ENCODE measurements at regions not wholly inside any gene's neighbourhood (a gene's known extent, or its start where the extent isn't known, plus 50 kb on each side); places are given as distances from the start of the nearest gene placed in this dataset.

DNA sequence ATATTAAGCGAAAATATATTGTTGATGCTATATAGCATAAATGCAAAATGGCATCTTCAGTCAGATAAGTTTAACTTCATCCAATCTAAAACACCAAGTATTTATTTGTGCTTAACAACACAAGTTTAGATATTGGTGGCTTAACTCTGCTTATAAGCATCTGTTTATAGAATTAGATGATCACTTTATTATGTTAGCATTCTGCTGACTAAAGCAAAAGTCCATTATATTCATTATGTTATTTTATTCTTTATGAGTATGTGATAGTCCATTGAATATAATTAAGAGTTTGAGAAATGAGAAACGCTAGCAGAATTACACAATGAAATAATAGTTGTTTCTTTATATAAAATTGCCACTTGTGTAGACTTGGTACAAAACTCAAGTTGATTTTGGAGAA lies 401.2 kb upstream of the CDH7 start:
- H3K4me1 ChIP-seq (ENCODE audit: control insufficient read depth, insufficient read depth, low read length, poor library complexity, severe bottlenecking): no peaks in the 10 kb centered on the region
- no peak overlapping the region for H3K27ac ChIP-seq (ENCODE audit: insufficient read depth, low read length, poor library complexity, severe bottlenecking)
- DNase-seq: no peak
- H3K27me3 ChIP-seq (replicated peaks; ENCODE audit: control insufficient read depth, insufficient read depth, low read length, poor library complexity, severe bottlenecking): no peaks in the 10 kb centered on the region
- no peak overlapping the region for H3K4me3 ChIP-seq (ENCODE audit: insufficient read depth, low read depth, low read length, poor library complexity, severe bottlenecking)
- H3K9me3 ChIP-seq (ENCODE audit: control insufficient read depth, low read length): no peaks in the 10 kb centered on the region
- H3K36me3 ChIP-seq (ENCODE audit: control insufficient read depth, insufficient read depth, low read length): no peaks in the 10 kb centered on the region

DNA sequence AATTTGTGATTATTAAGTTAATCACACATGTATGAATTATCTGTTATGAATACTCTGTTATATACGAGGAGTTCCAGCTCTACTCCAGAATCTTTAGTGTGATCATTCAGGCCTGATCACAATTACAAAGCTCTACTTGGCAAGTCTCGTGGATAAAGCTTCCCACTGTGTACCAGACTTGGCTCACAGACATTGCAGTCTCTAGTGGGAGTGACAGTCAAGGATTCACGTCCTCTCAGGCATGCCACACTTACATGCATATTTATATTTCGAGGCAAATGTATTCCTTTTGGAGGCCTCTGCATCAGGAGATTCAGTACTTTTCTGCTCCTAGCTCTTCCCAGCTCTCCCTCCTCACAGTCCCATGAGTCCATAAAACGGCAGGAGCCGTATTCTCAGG lies 403.4 kb upstream of the CDH7 start:
- no peak for DNase-seq
- Histone ChIP-seq H3K4me1 (ENCODE audit: control insufficient read depth, insufficient read depth, low read length, poor library complexity, severe bottlenecking) (no peaks in the 10 kb centered on the region), H3K27ac (ENCODE audit: insufficient read depth, low read length, poor library complexity, severe bottlenecking) (no peak overlapping the region), H3K4me3 (ENCODE audit: insufficient read depth, low read depth, low read length, poor library complexity, severe bottlenecking) (no peak overlapping the region), H3K36me3 (ENCODE audit: control insufficient read depth, insufficient read depth, low read length) (no peaks in the 10 kb centered on the region), H3K9me3 (ENCODE audit: control insufficient read depth, low read length) (no peaks in the 10 kb centered on the region), H3K27me3 (replicated peaks; ENCODE audit: control insufficient read depth, insufficient read depth, low read length, poor library complexity, severe bottlenecking) (no peaks in the 10 kb centered on the region)

DNA sequence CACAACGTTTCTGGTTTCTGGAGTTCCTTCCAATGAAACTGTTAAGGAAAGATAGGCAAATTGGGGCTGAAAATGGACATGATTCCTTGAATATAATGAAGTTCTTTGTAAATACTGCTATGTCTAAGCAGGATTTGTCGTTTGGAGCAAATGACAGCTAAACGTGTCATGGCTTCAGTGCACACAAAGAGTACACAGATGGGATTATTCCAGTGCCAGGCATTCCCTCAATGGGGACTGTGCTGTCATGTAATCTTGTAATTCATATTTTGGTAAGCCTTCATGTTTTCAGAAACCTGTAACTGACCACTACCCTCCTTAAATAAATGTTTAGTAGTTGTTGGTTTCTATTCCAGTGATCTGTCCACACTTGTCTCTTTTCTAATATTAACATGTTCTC lies 404.7 kb upstream of the CDH7 start:
- H3K4me1 ChIP-seq (ENCODE audit: control insufficient read depth, insufficient read depth, low read length, poor library complexity, severe bottlenecking): no peaks in the 10 kb centered on the region
- no peak overlapping the region for H3K4me3 ChIP-seq (ENCODE audit: insufficient read depth, low read depth, low read length, poor library complexity, severe bottlenecking)
- no peak for DNase-seq
- no peak overlapping the region for H3K27ac ChIP-seq (ENCODE audit: insufficient read depth, low read length, poor library complexity, severe bottlenecking)
- no peaks in the 10 kb centered on the region for H3K9me3 ChIP-seq (ENCODE audit: control insufficient read depth, low read length)
- no peaks in the 10 kb centered on the region for H3K36me3 ChIP-seq (ENCODE audit: control insufficient read depth, insufficient read depth, low read length)
- no peaks in the 10 kb centered on the region for H3K27me3 ChIP-seq (replicated peaks; ENCODE audit: control insufficient read depth, insufficient read depth, low read length, poor library complexity, severe bottlenecking)

DNA sequence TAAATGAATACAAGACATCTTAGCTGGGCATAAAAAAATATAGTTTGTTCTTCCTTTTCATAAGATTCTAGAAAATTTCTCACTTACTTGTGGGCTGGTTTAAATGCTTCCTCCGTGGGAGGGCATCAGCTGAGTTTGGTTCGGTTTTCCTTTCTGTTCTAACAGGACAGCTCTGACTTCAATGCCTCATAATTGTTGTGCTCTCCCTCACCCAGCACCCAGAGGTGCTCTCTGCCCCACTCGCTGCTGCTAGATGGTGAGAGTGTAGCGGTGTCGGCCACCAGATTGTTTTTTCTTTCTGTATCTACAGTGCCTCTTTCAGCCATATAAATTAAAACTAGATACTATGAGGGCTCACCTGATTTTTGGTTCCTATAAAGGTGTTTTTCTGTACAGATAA lies 407.2 kb upstream of the CDH7 start:
- Histone ChIP-seq H3K9me3 (ENCODE audit: control insufficient read depth, low read length) (no peaks in the 10 kb centered on the region), H3K4me1 (ENCODE audit: control insufficient read depth, insufficient read depth, low read length, poor library complexity, severe bottlenecking) (no peaks in the 10 kb centered on the region), H3K27me3 (replicated peaks; ENCODE audit: control insufficient read depth, insufficient read depth, low read length, poor library complexity, severe bottlenecking) (no peaks in the 10 kb centered on the region), H3K36me3 (ENCODE audit: control insufficient read depth, insufficient read depth, low read length) (no peaks in the 10 kb centered on the region), H3K27ac (ENCODE audit: insufficient read depth, low read length, poor library complexity, severe bottlenecking) (no peak overlapping the region), H3K4me3 (ENCODE audit: insufficient read depth, low read depth, low read length, poor library complexity, severe bottlenecking) (no peak overlapping the region)
- no peak for DNase-seq

DNA sequence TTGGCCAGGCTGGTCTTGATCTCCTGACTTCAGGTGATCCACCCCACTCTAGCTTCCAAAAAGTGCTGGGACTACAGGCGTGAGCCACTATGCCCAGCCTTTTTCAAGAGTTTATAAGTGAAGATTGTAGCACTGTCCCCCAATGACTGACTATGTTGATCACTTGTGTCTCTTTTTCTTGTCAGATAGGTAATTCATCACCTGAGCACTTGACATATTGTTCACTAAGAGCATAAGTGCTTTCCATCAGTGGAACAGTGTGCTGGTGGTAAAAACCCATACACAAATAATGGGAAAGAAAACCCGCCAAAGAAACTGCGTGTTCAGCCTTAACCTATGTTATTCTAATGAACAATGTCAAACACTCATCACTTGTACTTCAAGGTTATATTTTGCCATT lies 414.4 kb upstream of the CDH7 start:
- Histone ChIP-seq H3K36me3 (ENCODE audit: control insufficient read depth, insufficient read depth, low read length) (no peaks in the 10 kb centered on the region), H3K27ac (ENCODE audit: insufficient read depth, low read length, poor library complexity, severe bottlenecking) (no peak overlapping the region)

DNA sequence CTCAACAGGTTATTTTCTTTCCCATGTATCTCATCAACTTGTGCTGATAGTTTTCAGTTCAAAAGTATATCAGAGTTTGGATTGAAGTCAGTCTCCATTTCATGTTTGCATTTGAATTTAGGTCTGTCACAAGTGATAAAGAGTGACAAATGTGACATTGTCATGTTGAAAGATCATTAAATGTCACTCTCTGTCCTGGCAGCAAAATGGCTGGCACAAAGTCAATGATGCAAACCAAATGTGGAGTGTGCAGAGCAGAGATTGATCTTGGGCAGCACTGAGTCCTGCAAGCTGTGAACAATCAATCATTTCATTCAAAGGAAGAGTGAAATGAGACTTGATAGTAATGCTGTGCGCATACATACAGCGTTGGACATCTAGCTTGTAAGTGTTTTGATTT lies 421.8 kb upstream of the CDH7 start:
- DNase-seq: no peak
- Histone ChIP-seq H3K36me3 (ENCODE audit: control insufficient read depth, insufficient read depth, low read length) (no peaks in the 10 kb centered on the region), H3K4me1 (ENCODE audit: control insufficient read depth, insufficient read depth, low read length, poor library complexity, severe bottlenecking) (no peaks in the 10 kb centered on the region), H3K27ac (ENCODE audit: insufficient read depth, low read length, poor library complexity, severe bottlenecking) (no peak overlapping the region), H3K4me3 (ENCODE audit: insufficient read depth, low read depth, low read length, poor library complexity, severe bottlenecking) (no peak overlapping the region), H3K9me3 (ENCODE audit: control insufficient read depth, low read length) (no peaks in the 10 kb centered on the region), H3K27me3 (replicated peaks; ENCODE audit: control insufficient read depth, insufficient read depth, low read length, poor library complexity, severe bottlenecking) (no peaks in the 10 kb centered on the region)

More for the DNA sequence above, 414.4 kb upstream of the CDH7 start:
- H3K9me3 ChIP-seq (ENCODE audit: control insufficient read depth, low read length): no peaks in the 10 kb centered on the region
- H3K4me3 ChIP-seq (ENCODE audit: insufficient read depth, low read depth, low read length, poor library complexity, severe bottlenecking): no peak overlapping the region
- DNase-seq: no peak
- no peaks in the 10 kb centered on the region for H3K4me1 ChIP-seq (ENCODE audit: control insufficient read depth, insufficient read depth, low read length, poor library complexity, severe bottlenecking)
- no peaks in the 10 kb centered on the region for H3K27me3 ChIP-seq (replicated peaks; ENCODE audit: control insufficient read depth, insufficient read depth, low read length, poor library complexity, severe bottlenecking)

DNA sequence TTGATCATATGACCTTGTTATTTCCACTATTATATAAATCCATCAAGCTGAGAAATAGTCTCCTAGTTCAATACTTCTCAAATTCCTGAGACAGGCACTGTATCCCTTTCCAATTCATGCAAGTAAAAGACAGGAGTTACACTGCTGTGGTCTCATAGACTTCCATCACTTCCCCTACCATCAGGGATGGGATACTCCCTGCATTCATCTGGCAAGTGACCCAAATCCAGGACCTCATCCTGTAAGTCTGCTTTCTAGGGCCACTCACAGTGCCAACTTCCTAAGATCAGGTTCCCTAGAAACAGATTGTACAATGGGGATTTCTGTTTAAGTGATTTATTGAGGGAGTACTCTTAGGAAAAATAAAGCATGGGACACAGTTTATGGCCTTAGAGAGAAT lies 424.0 kb upstream of the CDH7 start:
- no peaks in the 10 kb centered on the region for H3K9me3 ChIP-seq (ENCODE audit: control insufficient read depth, low read length)
- H3K4me1 ChIP-seq (ENCODE audit: control insufficient read depth, insufficient read depth, low read length, poor library complexity, severe bottlenecking): no peaks in the 10 kb centered on the region
- no peak overlapping the region for H3K4me3 ChIP-seq (ENCODE audit: insufficient read depth, low read depth, low read length, poor library complexity, severe bottlenecking)
- H3K27ac ChIP-seq (ENCODE audit: insufficient read depth, low read length, poor library complexity, severe bottlenecking): no peak overlapping the region
- no peak for DNase-seq
- H3K36me3 ChIP-seq (ENCODE audit: control insufficient read depth, insufficient read depth, low read length): no peaks in the 10 kb centered on the region
- no peaks in the 10 kb centered on the region for H3K27me3 ChIP-seq (replicated peaks; ENCODE audit: control insufficient read depth, insufficient read depth, low read length, poor library complexity, severe bottlenecking)

DNA sequence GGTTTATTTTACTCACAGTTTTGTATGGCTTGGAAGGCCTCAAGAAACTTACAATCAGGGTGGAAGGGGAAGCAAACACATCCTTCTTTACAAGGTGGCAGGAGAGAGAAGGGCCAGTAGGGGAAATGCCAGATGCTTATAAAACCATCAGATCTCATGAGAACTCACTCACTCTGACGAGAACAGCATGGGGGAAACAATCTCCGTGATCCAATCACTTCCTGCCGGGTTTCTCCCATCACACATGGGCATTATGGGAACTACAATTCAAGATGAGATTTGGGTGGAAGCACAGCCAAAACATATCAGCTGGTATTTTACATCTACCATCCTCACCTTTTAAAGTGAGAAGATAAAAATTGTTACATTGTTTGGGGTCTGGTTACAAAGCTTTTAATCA lies 427.9 kb upstream of the CDH7 start:
- H3K36me3 ChIP-seq (ENCODE audit: control insufficient read depth, insufficient read depth, low read length): no peaks in the 10 kb centered on the region
- H3K9me3 ChIP-seq (ENCODE audit: control insufficient read depth, low read length): no peaks in the 10 kb centered on the region
- no peak overlapping the region for H3K27ac ChIP-seq (ENCODE audit: insufficient read depth, low read length, poor library complexity, severe bottlenecking)
- no peak overlapping the region for H3K4me3 ChIP-seq (ENCODE audit: insufficient read depth, low read depth, low read length, poor library complexity, severe bottlenecking)
- DNase-seq: no peak
- no peaks in the 10 kb centered on the region for H3K4me1 ChIP-seq (ENCODE audit: control insufficient read depth, insufficient read depth, low read length, poor library complexity, severe bottlenecking)
- no peaks in the 10 kb centered on the region for H3K27me3 ChIP-seq (replicated peaks; ENCODE audit: control insufficient read depth, insufficient read depth, low read length, poor library complexity, severe bottlenecking)

DNA sequence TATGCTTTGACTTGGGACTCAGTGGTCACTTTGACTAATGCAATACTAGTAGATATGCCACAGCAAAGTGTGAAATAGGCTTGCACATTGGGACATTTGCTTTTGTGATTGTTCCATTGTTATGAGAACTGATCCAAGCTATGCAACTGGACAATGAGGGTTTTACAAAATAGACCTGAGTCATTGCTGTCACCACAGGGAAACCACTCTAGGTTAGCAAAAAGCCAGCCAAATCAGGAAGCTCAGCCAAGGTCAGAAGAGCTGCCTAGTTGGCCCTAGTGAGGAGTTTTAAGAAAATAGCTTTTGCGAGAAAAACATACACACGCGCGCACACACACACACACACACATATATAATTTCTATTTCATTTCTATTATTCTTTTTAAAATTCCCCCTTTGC lies 452.4 kb upstream of the CDH7 start:
- H3K27me3 ChIP-seq (replicated peaks; ENCODE audit: control insufficient read depth, insufficient read depth, low read length, poor library complexity, severe bottlenecking): no peaks in the 10 kb centered on the region
- no peaks in the 10 kb centered on the region for H3K9me3 ChIP-seq (ENCODE audit: control insufficient read depth, low read length)
- H3K4me3 ChIP-seq (ENCODE audit: insufficient read depth, low read depth, low read length, poor library complexity, severe bottlenecking): no peak overlapping the region
- no peaks in the 10 kb centered on the region for H3K36me3 ChIP-seq (ENCODE audit: control insufficient read depth, insufficient read depth, low read length)
- H3K27ac ChIP-seq (ENCODE audit: insufficient read depth, low read length, poor library complexity, severe bottlenecking): no peak overlapping the region
- DNase-seq: no peak
- H3K4me1 ChIP-seq (ENCODE audit: control insufficient read depth, insufficient read depth, low read length, poor library complexity, severe bottlenecking): no peaks in the 10 kb centered on the region

DNA sequence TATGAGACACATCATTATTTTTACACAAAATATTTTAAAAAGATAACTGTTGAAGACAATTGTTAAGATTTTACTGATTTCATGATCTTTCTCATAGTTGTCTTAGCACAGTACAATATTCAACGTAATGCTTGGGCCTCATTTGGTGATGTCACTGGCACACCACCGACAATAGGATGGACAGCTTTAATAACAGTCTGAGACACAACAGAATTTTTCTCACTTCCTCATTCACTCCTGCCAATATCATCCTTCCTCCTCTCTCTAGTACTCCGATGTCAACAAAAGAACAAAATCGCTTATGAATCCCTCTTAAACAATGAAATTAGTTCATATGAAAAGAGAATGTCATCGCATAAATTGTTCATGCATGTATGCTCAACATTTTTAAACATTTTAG lies 461.9 kb upstream of the CDH7 start:
- no peaks in the 10 kb centered on the region for H3K27me3 ChIP-seq (replicated peaks; ENCODE audit: control insufficient read depth, insufficient read depth, low read length, poor library complexity, severe bottlenecking)
- H3K36me3 ChIP-seq (ENCODE audit: control insufficient read depth, insufficient read depth, low read length): no peaks in the 10 kb centered on the region
- H3K27ac ChIP-seq (ENCODE audit: insufficient read depth, low read length, poor library complexity, severe bottlenecking): no peak overlapping the region
- no peaks in the 10 kb centered on the region for H3K4me1 ChIP-seq (ENCODE audit: control insufficient read depth, insufficient read depth, low read length, poor library complexity, severe bottlenecking)
- DNase-seq: no peak
- no peak overlapping the region for H3K4me3 ChIP-seq (ENCODE audit: insufficient read depth, low read depth, low read length, poor library complexity, severe bottlenecking)
- no peaks in the 10 kb centered on the region for H3K9me3 ChIP-seq (ENCODE audit: control insufficient read depth, low read length)

DNA sequence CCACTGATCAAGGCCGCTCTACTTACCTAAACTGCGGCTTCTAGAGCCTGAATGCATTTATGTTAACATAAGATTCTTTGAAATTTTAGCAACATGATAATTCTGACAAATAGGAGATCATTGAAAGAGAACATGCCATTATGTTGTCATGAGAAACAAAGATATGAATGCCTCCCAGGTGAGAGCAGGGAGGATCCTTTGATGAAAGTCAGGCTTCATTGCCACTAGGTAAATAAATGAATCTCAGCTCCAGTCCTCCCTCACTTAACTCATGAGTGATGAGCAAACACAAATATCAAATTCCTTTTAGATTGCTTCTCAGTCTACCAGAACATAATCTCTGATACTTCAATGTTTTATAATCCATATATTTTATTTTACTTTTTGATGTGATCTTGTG lies 463.2 kb upstream of the CDH7 start:
- H3K4me3 ChIP-seq (ENCODE audit: insufficient read depth, low read depth, low read length, poor library complexity, severe bottlenecking): no peak overlapping the region
- H3K9me3 ChIP-seq (ENCODE audit: control insufficient read depth, low read length): no peaks in the 10 kb centered on the region
- H3K4me1 ChIP-seq (ENCODE audit: control insufficient read depth, insufficient read depth, low read length, poor library complexity, severe bottlenecking): no peaks in the 10 kb centered on the region
- DNase-seq: no peak
- H3K36me3 ChIP-seq (ENCODE audit: control insufficient read depth, insufficient read depth, low read length): no peaks in the 10 kb centered on the region
- H3K27ac ChIP-seq (ENCODE audit: insufficient read depth, low read length, poor library complexity, severe bottlenecking): no peak overlapping the region
- H3K27me3 ChIP-seq (replicated peaks; ENCODE audit: control insufficient read depth, insufficient read depth, low read length, poor library complexity, severe bottlenecking): no peaks in the 10 kb centered on the region
